Mesenchymal stem cell (in vitro differentiated cells and primary cell): ENCODE measurements at regions not wholly inside any gene's neighbourhood (a gene's known extent, or its start where the extent isn't known, plus 50 kb on each side); places are given as distances from the start of the nearest gene placed in this dataset.

Source experiments
- DNase-seq: peaks from one replicate; pipeline ENCODE4 v3.0.0-alpha.2; 2013
- H2AFZ ChIP-seq: one replicate; pipeline ENCODE4 v1.6.1; 2013; ENCODE audit warnings: low read depth, mild to moderate bottlenecking, control low read depth, inconsistent platforms, low read length, moderate library complexity
- H2AK5ac ChIP-seq: 2 replicates; pipeline ENCODE4 v1.6.1; 2013; ENCODE audit warnings: low read length, moderate library complexity, mild to moderate bottlenecking, inconsistent platforms; ENCODE audit not compliant: severe bottlenecking
- H2BK120ac ChIP-seq: one replicate; pipeline ENCODE4 v1.6.1; 2013; ENCODE audit warnings: low read depth, mild to moderate bottlenecking, inconsistent platforms, low read length, moderate library complexity
- H2BK12ac ChIP-seq, 2 experiments: one replicate each; pipeline ENCODE4 v1.6.1; 2013; ENCODE audit warnings: inconsistent platforms in 2 of 2, low read length in 2 of 2, mild to moderate bottlenecking in 2 of 2, moderate library complexity in 2 of 2, control low read depth in 1 of 2
- H2BK15ac ChIP-seq: one replicate; pipeline ENCODE4 v1.6.1; 2013; ENCODE audit warnings: mild to moderate bottlenecking, low read depth, inconsistent platforms; ENCODE audit not compliant: poor library complexity, severe bottlenecking
- H2BK5ac ChIP-seq: 2 replicates; pipeline ENCODE4 v1.6.1; 2013; ENCODE audit warnings: low read depth, mild to moderate bottlenecking, low read length, control low read depth, inconsistent platforms; ENCODE audit not compliant: poor library complexity, severe bottlenecking
- H3K14ac ChIP-seq, 2 experiments: one replicate each; pipeline ENCODE4 v1.6.1; 2013; ENCODE audit warnings: inconsistent platforms in 2 of 2, low read length in 2 of 2, control low read depth in 1 of 2, mild to moderate bottlenecking in 1 of 2, moderate library complexity in 1 of 2
- H3K18ac ChIP-seq, 2 experiments: one replicate each; pipeline ENCODE4 v1.6.1; 2013; ENCODE audit warnings: inconsistent platforms in 2 of 2, low read length in 2 of 2, control low read depth in 1 of 2, low read depth in 1 of 2, mild to moderate bottlenecking in 1 of 2
- H3K23ac ChIP-seq, 2 experiments: one replicate each; pipeline ENCODE4 v1.6.1; 2013; ENCODE audit warnings: inconsistent platforms in 2 of 2, low read length in 2 of 2, mild to moderate bottlenecking in 2 of 2, moderate library complexity in 2 of 2, control low read depth in 1 of 2
- H3K27ac ChIP-seq: 2 replicates; pipeline ENCODE4 v1.5.1; 2013; ENCODE audit warnings: mild to moderate bottlenecking, moderate library complexity, low read length, control low read depth, inconsistent platforms; ENCODE audit not compliant: poor library complexity, severe bottlenecking
- H3K27me3 ChIP-seq, 2 experiments: 2 replicates each; pipeline versions ENCODE4 v1.6.1 to v1.7.0; 2013; ENCODE audit warnings: low read length in 2 of 2, mild to moderate bottlenecking in 2 of 2, moderate library complexity in 2 of 2, control low read depth in 1 of 2, inconsistent platforms in 1 of 2; ENCODE audit not compliant: control insufficient read depth in 1 of 2, insufficient read depth in 1 of 2
- H3K36me3 ChIP-seq, 2 experiments: 2 replicates each; pipeline versions ENCODE4 v1.6.1 to v1.7.0; 2013; ENCODE audit warnings: low read length in 2 of 2, control low read depth in 1 of 2, inconsistent platforms in 1 of 2, low read depth in 1 of 2, mild to moderate bottlenecking in 1 of 2; ENCODE audit not compliant: insufficient read depth in 2 of 2, control insufficient read depth in 1 of 2
- H3K4ac ChIP-seq, 2 experiments: one replicate each; pipeline ENCODE4 v1.6.1; 2013; ENCODE audit warnings: inconsistent platforms in 2 of 2, low read length in 2 of 2, mild to moderate bottlenecking in 2 of 2, moderate library complexity in 2 of 2, control low read depth in 1 of 2, low read depth in 1 of 2
- H3K4me1 ChIP-seq: 2 replicates; pipeline ENCODE4 v1.6.1; 2013; ENCODE audit warnings: low read depth, low read length, control low read depth; ENCODE audit not compliant: control insufficient read depth, insufficient read depth
- H3K4me2 ChIP-seq: 2 replicates; pipeline ENCODE4 v1.6.1; 2013; ENCODE audit warnings: low read length, mild to moderate bottlenecking, inconsistent platforms; ENCODE audit not compliant: poor library complexity, severe bottlenecking
- H3K4me3 ChIP-seq, 2 experiments: 2 replicates each; pipeline versions ENCODE4 v1.5.1 to v1.7.0; 2013; ENCODE audit warnings: low read length in 2 of 2, mild to moderate bottlenecking in 2 of 2, control low read depth in 1 of 2, low read depth in 1 of 2; ENCODE audit not compliant: insufficient read depth in 1 of 2
- H3K79me1 ChIP-seq: replicated peaks from 2 replicates; pipeline ENCODE4 v1.6.1; 2013; ENCODE audit warnings: mild to moderate bottlenecking, control low read depth, low read length, inconsistent platforms; ENCODE audit not compliant: poor library complexity, severe bottlenecking
- H3K9ac ChIP-seq: 2 replicates; pipeline ENCODE4 v1.7.0; 2013; ENCODE audit warnings: mild to moderate bottlenecking, low read length, moderate library complexity
- H3K9me3 ChIP-seq: 2 replicates; pipeline ENCODE4 v1.7.0; 2013; ENCODE audit warnings: mild to moderate bottlenecking, low read length; ENCODE audit not compliant: control insufficient read depth
- H4K8ac ChIP-seq: one replicate; pipeline ENCODE4 v1.6.1; 2013; ENCODE audit warnings: inconsistent platforms, mild to moderate bottlenecking, low read length, moderate library complexity
- H4K91ac ChIP-seq: one replicate; pipeline ENCODE4 v1.6.1; 2013; ENCODE audit warnings: mild to moderate bottlenecking, low read length, inconsistent platforms
- WGBS: methylation state at CpG from one replicate; pipeline ENCODE4 v1.1.7; 2013; ENCODE audit warnings: mixed read lengths; 5-methylcytosine and 5-hydroxymethylcytosine counted together

DNA sequence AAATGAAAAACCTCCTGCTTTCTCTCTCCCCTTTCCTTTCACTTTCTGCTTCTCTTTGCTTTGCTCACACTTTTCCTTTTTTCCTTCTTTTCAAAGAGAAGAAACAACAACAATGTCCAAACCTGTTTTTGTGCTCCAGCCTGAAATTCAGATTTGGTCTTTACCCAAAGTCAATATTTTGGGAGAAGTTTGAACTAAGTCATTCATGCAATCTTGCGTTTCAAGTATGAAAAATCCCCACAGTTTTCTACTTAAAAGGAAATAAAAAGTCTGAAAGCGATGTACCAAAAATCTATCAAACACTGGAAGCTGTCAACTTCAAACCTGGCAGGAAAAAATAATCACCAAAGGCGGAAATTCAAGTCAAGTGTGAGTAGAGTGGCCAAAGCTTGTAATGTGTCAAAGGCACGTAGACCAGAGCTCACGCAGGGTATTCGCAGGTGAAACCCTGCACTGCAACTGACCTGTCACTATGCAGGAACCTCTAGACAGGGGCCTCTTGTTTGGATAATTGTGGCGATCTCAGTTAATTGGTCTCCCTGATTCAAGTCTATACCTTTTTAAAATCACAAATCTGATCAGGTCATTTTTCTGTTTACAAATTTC is 118.8 kb upstream of the GALNT15 start:
- no peak overlapping the region for H3K18ac ChIP-seq
- H3K9me3 ChIP-seq: no peaks in the 10 kb centered on the region
- DNase-seq: no peak
- H2AFZ ChIP-seq: no peak overlapping the region
- H3K4me3 ChIP-seq: no peak overlapping the region
- no peak overlapping the region for H2AK5ac ChIP-seq
- H3K27me3 ChIP-seq: no peaks in the 10 kb centered on the region
- H2BK5ac ChIP-seq: no peak overlapping the region
- H3K23ac ChIP-seq: no peak overlapping the region
- 96% methylated on average over 7 of the region's 7 CpGs for WGBS
- no peak overlapping the region for H2BK120ac ChIP-seq
- H3K4me1 ChIP-seq: peaks cover 6% of the 10 kb centered on the region
- no peak overlapping the region for H3K4me2 ChIP-seq
- H3K4ac ChIP-seq: no peak overlapping the region
- H3K14ac ChIP-seq: no peak overlapping the region
- H4K8ac ChIP-seq: no peak overlapping the region
- peak overlapping the region; percentile 79 for H3K9ac ChIP-seq
- no peak overlapping the region for H2BK15ac ChIP-seq
- H3K36me3 ChIP-seq: no peaks in the 10 kb centered on the region
- H3K27ac ChIP-seq: no peak overlapping the region
- H2BK12ac ChIP-seq: no peak overlapping the region
- no peak overlapping the region for H4K91ac ChIP-seq
- no peaks in the 10 kb centered on the region for H3K79me1 ChIP-seq

DNA sequence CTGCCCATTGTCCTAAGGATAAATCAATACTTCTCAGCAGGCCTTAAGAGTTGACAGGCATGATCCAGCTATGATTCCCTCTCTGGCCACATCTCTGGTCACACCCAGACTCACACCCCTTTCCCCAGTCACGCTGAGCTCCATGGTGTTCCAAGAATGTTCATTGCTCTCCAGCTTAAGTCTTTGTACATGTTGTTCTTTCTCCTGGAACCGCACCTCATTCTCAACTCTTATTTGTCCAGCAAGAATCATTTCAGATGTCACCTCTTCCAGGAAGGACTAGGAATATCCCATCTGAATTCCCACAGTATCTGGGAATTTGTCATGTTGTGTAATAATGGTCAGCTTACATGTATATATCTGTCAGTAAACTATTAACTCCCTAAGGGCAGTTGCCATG is 118.3 kb upstream of the GALNT15 start:
- H2BK5ac ChIP-seq: no peak overlapping the region
- no peak overlapping the region for H3K23ac ChIP-seq
- no peak overlapping the region for H4K8ac ChIP-seq
- peak overlapping the region; percentile 79 for H3K9ac ChIP-seq
- no peak overlapping the region for H2AFZ ChIP-seq
- H3K14ac ChIP-seq: no peak overlapping the region
- no peak overlapping the region for H4K91ac ChIP-seq
- DNase-seq: peak; percentile 42
- H3K18ac ChIP-seq: no peak overlapping the region
- no peak overlapping the region for H2BK12ac ChIP-seq
- H3K4ac ChIP-seq: no peak overlapping the region
- no peak overlapping the region for H2BK15ac ChIP-seq
- no peaks in the 10 kb centered on the region for H3K27me3 ChIP-seq
- H3K79me1 ChIP-seq: no peaks in the 10 kb centered on the region
- no peak overlapping the region for H3K4me3 ChIP-seq
- H3K4me1 ChIP-seq: peaks cover 11% of the 10 kb centered on the region
- WGBS: 80% methylated on average over 2 of the region's 2 CpGs
- no peak overlapping the region for H2BK120ac ChIP-seq
- no peak overlapping the region for H3K4me2 ChIP-seq
- no peaks in the 10 kb centered on the region for H3K9me3 ChIP-seq
- H2AK5ac ChIP-seq: no peak overlapping the region
- H3K27ac ChIP-seq: no peak overlapping the region
- no peaks in the 10 kb centered on the region for H3K36me3 ChIP-seq

DNA sequence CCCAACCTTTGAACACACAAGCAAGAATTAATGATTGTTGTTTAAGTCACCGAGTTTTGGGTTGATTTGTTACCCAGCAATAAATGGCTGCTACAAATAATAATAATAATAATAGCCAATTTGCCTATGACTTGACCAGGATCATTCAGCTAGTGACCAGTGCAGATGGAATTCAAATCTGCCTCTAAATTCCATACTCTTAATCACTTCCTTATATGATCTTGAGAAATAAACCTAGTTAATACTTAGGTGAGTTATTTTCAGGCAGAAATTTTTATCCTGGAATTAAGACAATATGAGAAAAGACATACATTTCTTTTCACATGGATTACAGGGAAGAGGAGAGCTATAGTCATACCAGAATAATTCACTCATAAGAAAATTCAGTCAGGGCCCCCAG is 116.0 kb upstream of the GALNT15 start:
- Histone ChIP-seq H3K18ac (no peak overlapping the region), H2BK5ac (no peak overlapping the region), H3K4me3 (no peak overlapping the region), H3K9ac (peak overlapping the region; percentile 89), H3K27me3 (no peaks in the 10 kb centered on the region), H2BK12ac (peak overlapping the region in 1 of 2 experiments; percentile 29), H3K4me2 (no peak overlapping the region), H3K14ac (no peak overlapping the region), H3K4ac (no peak overlapping the region), H3K9me3 (no peaks in the 10 kb centered on the region), H4K8ac (no peak overlapping the region), H3K27ac (no peak overlapping the region), H3K4me1 (peaks cover 12% of the 10 kb centered on the region), H3K23ac (no peak overlapping the region), H3K79me1 (no peaks in the 10 kb centered on the region), H2BK15ac (no peak overlapping the region), H2BK120ac (no peak overlapping the region), H2AK5ac (no peak overlapping the region), H3K36me3 (no peaks in the 10 kb centered on the region), H4K91ac (no peak overlapping the region), H2AFZ (no peak overlapping the region)
- WGBS: no CpG with 5 or more reads among the region's 1 CpG
- no peak for DNase-seq

DNA sequence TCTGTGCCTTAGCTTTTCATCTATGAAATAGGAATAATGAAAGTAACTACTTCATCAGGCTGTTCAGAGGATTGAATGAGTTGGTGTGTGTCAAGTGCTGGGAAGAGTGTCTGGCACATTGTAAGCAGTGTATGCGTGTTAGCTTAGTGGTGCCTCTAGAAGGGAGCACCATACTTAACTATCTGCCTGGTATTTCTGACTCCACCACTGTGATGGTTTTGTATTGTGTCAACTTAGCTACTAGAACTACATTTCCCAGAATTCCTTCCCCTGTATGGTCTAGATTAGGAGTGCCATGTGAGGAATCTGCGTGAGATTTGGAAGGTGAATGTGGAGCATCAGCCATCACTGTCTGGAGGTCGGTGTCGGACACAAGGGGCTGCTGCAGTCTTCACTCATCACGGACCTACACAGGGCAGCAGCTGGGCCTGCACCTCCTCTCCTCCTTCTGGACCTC is 115.4 kb upstream of the GALNT15 start:
- Histone ChIP-seq H2AK5ac (peak overlapping the region; percentile 62), H3K23ac (no peak overlapping the region), H2BK5ac (peak overlapping the region; percentile 10), H2BK15ac (peak overlapping the region; percentile 77), H3K18ac (peak overlapping the region; percentile 75 to 93), H2BK12ac (peak overlapping the region; percentile 93 to 100), H4K8ac (peak overlapping the region; percentile 90), H3K4me3 (no peak overlapping the region), H2BK120ac (no peak overlapping the region), H2AFZ (no peak overlapping the region), H3K9me3 (no peaks in the 10 kb centered on the region), H3K14ac (peak overlapping the region in 1 of 2 experiments; percentile 68), H3K79me1 (no peaks in the 10 kb centered on the region), H3K27me3 (no peaks in the 10 kb centered on the region), H3K27ac (peak overlapping the region; percentile 67), H3K4me2 (no peak overlapping the region), H3K4me1 (peaks cover 12% of the 10 kb centered on the region), H3K9ac (peak overlapping the region; percentile 89), H4K91ac (peak overlapping the region; percentile 91), H3K36me3 (no peaks in the 10 kb centered on the region), H3K4ac (peak overlapping the region; percentile 52 to 84)
- peak; percentile 73 for DNase-seq
- 86% methylated on average over 5 of the region's 5 CpGs for WGBS
